HL-60 (cell line): ENCODE measurements at regions not wholly inside any gene's neighbourhood (a gene's known extent, or its start where the extent isn't known, plus 50 kb on each side); places are given as distances from the start of the nearest gene placed in this dataset.

Experiments used
- DNase-seq, 2 experiments: peaks; one replicate each; pipeline ENCODE4 v3.0.0-alpha.2; 2010 to 2020; ENCODE audit warnings: low read depth in 1 of 2, low spot score in 1 of 2
- H3K27ac ChIP-seq: fragments of 250-450 bp; sonication (Bioruptor Pico); replicated peaks from 2 replicates; pipeline ENCODE4 v1.5.1; 2020; ENCODE audit warnings: mild to moderate bottlenecking, moderate library complexity
- H3K27me3 ChIP-seq: fragments of 250-450 bp; sonication (Bioruptor Pico); 2 replicates; pipeline ENCODE4 v1.5.1; 2021; ENCODE audit warnings: mild to moderate bottlenecking, moderate library complexity; ENCODE audit not compliant: insufficient read depth, poor library complexity, severe bottlenecking
- H3K4me3 ChIP-seq: replicated peaks from 2 replicates; pipeline ENCODE4 v1.5.1; 2011; ENCODE audit warnings: mild to moderate bottlenecking, control low read depth, low read length; ENCODE audit not compliant: insufficient read depth
- GABPA ChIP-seq: IDR thresholded peaks from 2 replicates; pipeline ENCODE4 v1.6.1; 2012; ENCODE audit warnings: low read depth
- POLR2AphosphoS5 ChIP-seq: IDR thresholded peaks from 2 replicates; pipeline ENCODE4 v1.6.1; 2012; ENCODE audit warnings: low read depth
- SPI1 ChIP-seq: IDR thresholded peaks from 2 replicates; pipeline ENCODE4 v1.6.1; 2012; ENCODE audit warnings: low read depth, mild to moderate bottlenecking, borderline replicate concordance
- TF ChIP-seq, protein P1 (sequence below): IDR thresholded peaks from 2 replicates; pipeline ENCODE4 v1.6.1; 2012; ENCODE audit warnings: low read depth; ENCODE audit not compliant: insufficient replicate concordance
- TF ChIP-seq, protein P2 (sequence below): IDR thresholded peaks from one replicate; pipeline ENCODE4 v1.5.1; 2011; ENCODE audit warnings: low read length, control low read depth, inconsistent platforms; ENCODE audit not compliant: insufficient read depth

DNA sequence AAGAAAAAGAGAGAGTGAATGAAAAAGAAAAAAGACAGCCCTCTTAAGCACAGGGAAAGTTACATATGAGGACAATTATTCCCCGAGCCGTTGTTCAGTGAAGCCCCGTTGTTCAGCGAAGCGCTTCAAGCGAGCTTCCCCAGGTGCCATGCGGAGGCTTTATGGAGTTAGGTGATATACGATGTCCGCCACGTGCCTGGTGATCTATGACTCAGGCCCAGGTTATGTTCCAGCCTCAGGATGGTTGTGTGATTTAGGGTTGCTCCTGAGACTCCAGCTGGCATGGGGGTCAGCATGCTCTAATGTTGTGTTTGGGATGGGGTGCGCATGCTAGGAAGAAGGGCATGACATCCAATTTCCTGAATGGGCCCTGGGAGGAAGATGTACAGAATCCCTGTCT, 365.6 kb downstream of the CDK5RAP2 start:
- Histone ChIP-seq H3K27ac (no peak overlapping the region), H3K4me3 (no peak overlapping the region), H3K27me3 (no peaks in the 10 kb centered on the region)
- TF ChIP-seq SPI1 (no peak), POLR2AphosphoS5 (no peak), GABPA (no peak)
- TF ChIP-seq, protein P1, sequence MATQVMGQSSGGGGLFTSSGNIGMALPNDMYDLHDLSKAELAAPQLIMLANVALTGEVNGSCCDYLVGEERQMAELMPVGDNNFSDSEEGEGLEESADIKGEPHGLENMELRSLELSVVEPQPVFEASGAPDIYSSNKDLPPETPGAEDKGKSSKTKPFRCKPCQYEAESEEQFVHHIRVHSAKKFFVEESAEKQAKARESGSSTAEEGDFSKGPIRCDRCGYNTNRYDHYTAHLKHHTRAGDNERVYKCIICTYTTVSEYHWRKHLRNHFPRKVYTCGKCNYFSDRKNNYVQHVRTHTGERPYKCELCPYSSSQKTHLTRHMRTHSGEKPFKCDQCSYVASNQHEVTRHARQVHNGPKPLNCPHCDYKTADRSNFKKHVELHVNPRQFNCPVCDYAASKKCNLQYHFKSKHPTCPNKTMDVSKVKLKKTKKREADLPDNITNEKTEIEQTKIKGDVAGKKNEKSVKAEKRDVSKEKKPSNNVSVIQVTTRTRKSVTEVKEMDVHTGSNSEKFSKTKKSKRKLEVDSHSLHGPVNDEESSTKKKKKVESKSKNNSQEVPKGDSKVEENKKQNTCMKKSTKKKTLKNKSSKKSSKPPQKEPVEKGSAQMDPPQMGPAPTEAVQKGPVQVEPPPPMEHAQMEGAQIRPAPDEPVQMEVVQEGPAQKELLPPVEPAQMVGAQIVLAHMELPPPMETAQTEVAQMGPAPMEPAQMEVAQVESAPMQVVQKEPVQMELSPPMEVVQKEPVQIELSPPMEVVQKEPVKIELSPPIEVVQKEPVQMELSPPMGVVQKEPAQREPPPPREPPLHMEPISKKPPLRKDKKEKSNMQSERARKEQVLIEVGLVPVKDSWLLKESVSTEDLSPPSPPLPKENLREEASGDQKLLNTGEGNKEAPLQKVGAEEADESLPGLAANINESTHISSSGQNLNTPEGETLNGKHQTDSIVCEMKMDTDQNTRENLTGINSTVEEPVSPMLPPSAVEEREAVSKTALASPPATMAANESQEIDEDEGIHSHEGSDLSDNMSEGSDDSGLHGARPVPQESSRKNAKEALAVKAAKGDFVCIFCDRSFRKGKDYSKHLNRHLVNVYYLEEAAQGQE, result no peak
- TF ChIP-seq, protein P2, sequence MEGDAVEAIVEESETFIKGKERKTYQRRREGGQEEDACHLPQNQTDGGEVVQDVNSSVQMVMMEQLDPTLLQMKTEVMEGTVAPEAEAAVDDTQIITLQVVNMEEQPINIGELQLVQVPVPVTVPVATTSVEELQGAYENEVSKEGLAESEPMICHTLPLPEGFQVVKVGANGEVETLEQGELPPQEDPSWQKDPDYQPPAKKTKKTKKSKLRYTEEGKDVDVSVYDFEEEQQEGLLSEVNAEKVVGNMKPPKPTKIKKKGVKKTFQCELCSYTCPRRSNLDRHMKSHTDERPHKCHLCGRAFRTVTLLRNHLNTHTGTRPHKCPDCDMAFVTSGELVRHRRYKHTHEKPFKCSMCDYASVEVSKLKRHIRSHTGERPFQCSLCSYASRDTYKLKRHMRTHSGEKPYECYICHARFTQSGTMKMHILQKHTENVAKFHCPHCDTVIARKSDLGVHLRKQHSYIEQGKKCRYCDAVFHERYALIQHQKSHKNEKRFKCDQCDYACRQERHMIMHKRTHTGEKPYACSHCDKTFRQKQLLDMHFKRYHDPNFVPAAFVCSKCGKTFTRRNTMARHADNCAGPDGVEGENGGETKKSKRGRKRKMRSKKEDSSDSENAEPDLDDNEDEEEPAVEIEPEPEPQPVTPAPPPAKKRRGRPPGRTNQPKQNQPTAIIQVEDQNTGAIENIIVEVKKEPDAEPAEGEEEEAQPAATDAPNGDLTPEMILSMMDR, result no peak
- DNase-seq, result no peak

DNA sequence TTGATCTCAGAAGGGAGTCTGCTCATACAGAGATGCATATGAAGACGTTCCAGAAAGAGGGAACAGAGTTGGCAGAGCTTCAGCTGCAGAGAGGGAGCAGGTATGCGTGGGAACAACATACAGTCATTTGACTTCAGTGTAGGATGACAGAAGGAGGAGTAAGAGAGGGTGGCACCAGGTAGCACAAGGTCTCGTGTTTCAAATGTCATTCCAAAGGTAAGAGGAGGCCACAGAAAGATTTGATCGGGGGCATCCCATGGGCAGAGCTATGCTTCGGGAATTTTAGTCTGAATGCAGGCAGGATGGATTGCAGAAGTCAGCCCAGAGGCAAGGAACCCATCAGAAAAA, 367.1 kb downstream of the CDK5RAP2 start:
- H3K4me3 ChIP-seq, result no peak overlapping the region
- H3K27ac ChIP-seq, result no peak overlapping the region
- H3K27me3 ChIP-seq, result no peaks in the 10 kb centered on the region
- TF ChIP-seq SPI1, result no peak
- TF ChIP-seq, protein P1, result no peak
- no peak for TF ChIP-seq POLR2AphosphoS5
- no peak for TF ChIP-seq GABPA
- TF ChIP-seq, protein P2, result no peak
- no peak for DNase-seq

DNA sequence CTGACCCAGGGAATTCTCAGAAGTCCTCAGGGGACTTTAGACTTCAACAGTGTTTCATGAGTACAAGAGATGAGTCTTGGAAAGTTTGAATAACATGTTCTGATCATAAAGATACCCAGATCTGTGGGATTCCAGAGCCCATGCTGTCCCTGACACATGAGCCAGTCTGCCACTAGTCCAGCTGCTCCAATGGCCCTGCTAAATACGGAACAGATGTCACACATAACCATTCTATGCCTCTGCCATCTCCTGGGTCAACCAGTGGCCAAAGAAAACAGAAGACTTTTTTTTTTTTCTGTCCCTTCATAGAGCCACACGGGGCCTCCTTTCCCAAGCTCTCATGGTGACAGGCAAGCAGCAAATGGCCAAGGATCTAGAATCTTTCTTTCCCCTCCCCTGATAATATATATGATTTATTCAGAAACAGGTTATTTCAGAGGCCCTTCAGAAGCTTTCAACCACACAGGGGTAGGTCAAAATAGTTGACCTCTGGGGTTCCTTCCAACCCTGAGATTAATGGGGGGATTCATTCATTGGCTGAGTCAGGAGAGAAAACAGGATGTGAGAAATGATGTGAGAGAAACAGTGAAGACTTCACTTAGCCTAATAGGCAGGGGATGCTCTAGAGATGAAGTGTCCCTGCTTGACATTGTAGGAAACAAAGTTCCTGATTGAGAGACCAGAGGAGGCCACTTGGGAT, 367.7 kb downstream of the CDK5RAP2 start:
- no peak for DNase-seq
- Histone ChIP-seq H3K27ac (no peak overlapping the region), H3K27me3 (no peaks in the 10 kb centered on the region), H3K4me3 (no peak overlapping the region)
- TF ChIP-seq SPI1 (no peak), POLR2AphosphoS5 (no peak), GABPA (no peak)
- TF ChIP-seq, protein P2, result no peak
- TF ChIP-seq, protein P1, result no peak
